Tibial nerve (tissue), 4 donors: ENCODE measurements at regions not wholly inside any gene's neighbourhood (a gene's known extent, or its start where the extent isn't known, plus 50 kb on each side); places are given as distances from the start of the nearest gene placed in this dataset.

Experiments used
- EP300 ChIP-seq, 2 donors: sonication (generic); formaldehyde crosslinking; IDR thresholded peaks; one replicate each; pipeline ENCODE4 v1.6.1; 2017; ENCODE audit warnings: antibody characterized with exemption in 2 of 2, mild to moderate bottlenecking in 1 of 2
- POLR2A ChIP-seq, 2 donors: fragments of 450-650 bp; IDR thresholded peaks; one replicate each; pipeline ENCODE4 v1.6.1; 2017; ENCODE audit warnings: antibody characterized with exemption in 2 of 2, mild to moderate bottlenecking in 2 of 2, moderate library complexity in 2 of 2
- TF ChIP-seq, protein P1 (sequence below), 5 experiments: fragments of 200-600 bp in 3 of 5; fragments of 450-650 bp in 2 of 5; sonication (generic) in 3 of 5; IDR thresholded peaks; one replicate each; pipeline ENCODE4 v1.5.1; 2016 to 2019; ENCODE audit warnings: antibody characterized with exemption in 5 of 5, mild to moderate bottlenecking in 3 of 5, moderate library complexity in 2 of 5

DNA sequence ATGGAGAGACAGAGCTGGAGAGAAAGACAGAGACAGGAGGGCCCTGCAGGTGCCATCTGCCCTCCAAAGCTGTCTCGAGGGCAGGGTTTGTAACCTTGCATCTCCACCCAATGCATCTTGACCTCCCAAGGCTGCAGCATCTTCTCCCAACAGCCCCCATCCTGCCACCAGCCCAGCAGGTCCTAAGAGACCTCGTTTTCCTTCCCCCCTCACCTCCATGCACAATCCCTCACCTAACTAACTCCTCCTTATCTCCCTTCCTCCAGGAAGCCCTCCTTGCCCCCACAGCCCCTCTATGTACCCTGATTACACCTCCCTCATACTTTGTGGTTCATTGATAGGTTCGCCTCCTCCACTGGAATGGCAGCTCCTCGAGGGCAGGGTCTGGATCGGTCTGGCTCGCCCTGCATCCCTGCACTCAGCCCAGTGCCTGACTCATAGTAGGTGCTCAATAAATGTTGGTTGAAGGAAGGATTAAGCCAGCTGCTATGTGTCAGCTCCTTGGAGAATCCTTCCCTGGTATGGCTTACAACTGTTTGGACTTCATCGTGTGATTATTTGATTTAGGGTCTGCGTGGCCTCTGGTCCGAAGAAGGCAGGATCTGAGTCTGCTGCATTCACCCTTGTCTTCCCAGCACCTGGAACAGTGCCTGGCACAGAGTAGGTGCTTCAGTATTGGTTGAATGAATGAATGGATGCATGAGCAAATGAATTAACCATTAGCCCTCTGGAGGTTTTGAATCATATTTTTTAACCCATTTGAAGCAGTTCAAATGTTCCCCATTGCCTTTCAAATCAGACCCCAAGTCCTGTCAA, 105.6 kb upstream of the PTPN1 start:
- TF ChIP-seq, protein P1, sequence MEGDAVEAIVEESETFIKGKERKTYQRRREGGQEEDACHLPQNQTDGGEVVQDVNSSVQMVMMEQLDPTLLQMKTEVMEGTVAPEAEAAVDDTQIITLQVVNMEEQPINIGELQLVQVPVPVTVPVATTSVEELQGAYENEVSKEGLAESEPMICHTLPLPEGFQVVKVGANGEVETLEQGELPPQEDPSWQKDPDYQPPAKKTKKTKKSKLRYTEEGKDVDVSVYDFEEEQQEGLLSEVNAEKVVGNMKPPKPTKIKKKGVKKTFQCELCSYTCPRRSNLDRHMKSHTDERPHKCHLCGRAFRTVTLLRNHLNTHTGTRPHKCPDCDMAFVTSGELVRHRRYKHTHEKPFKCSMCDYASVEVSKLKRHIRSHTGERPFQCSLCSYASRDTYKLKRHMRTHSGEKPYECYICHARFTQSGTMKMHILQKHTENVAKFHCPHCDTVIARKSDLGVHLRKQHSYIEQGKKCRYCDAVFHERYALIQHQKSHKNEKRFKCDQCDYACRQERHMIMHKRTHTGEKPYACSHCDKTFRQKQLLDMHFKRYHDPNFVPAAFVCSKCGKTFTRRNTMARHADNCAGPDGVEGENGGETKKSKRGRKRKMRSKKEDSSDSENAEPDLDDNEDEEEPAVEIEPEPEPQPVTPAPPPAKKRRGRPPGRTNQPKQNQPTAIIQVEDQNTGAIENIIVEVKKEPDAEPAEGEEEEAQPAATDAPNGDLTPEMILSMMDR (IDR thresholded peaks at IDR 0.05): no peak
- TF ChIP-seq POLR2A (IDR thresholded peaks at IDR 0.05) (no peak), EP300 (IDR thresholded peaks at IDR 0.05) (no peak)
